NOMO-1 (cell line): ENCODE measurements at regions not wholly inside any gene's neighbourhood (a gene's known extent, or its start where the extent isn't known, plus 50 kb on each side); places are given as distances from the start of the nearest gene placed in this dataset.

ENCODE experiments used
- DNase-seq, 2 experiments: peaks; one replicate each; lab custom pipeline; 2025; ENCODE audit not compliant: unreplicated experiment in 2 of 2; lab: John Stamatoyannopoulos, UW

- no peak for DNase-seq
Measured at GRCh38 chr2:238963161-238963970, 115.5 kb downstream of the TWIST2 start.

DNA sequence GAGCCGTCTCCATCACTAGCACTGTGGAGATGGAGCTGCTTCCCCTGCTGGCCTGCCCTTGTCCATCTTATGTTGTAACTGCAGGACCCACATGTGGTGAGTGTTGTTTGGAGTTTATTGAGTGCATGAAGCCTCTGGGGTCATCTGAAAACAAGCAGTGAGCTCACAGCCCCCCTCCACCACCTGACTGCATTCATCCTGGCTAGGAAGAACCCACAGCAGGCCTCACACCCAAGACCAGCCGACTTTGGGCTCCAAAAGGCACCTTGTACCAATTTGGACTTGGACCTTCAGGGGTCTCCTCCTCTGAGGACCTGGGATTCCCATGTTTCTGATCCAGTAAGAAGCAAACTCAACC is 116.1 kb downstream of the TWIST2 start:
- DNase-seq, result no peak

DNA sequence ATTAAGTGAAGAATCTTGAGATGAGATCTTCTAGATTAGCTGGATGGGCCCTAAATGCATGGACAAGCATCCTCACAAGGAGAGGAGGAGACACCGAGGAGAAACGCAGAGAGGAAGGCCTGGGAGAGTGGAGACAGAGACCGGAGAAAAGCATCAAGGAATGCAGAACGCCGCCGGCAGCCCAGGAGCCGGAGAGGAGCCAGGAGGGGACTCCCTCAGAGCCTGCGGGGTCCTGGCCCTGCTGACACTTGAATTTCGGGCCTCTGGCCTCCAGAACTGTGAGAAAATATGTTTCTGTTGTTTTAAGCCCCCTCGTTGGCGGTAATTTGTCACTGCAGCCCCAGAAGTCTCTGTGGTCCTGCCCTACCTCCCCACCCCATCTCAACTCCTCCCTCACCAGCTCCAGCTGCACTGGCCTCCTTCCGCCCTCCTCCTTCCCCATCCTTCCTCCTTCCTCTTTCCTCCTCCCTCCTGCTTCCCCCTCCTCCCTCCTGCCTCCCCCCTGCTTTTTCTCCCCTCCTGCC is 116.7 kb downstream of the TWIST2 start:
- no peak for DNase-seq

GRCh38 chr2:238965371-238966071 is 117.6 kb downstream of the TWIST2 start:
- DNase-seq, result no peak

- DNase-seq, result no peak
Measured at GRCh38 chr2:238966072-238966937, 118.4 kb downstream of the TWIST2 start.

DNA sequence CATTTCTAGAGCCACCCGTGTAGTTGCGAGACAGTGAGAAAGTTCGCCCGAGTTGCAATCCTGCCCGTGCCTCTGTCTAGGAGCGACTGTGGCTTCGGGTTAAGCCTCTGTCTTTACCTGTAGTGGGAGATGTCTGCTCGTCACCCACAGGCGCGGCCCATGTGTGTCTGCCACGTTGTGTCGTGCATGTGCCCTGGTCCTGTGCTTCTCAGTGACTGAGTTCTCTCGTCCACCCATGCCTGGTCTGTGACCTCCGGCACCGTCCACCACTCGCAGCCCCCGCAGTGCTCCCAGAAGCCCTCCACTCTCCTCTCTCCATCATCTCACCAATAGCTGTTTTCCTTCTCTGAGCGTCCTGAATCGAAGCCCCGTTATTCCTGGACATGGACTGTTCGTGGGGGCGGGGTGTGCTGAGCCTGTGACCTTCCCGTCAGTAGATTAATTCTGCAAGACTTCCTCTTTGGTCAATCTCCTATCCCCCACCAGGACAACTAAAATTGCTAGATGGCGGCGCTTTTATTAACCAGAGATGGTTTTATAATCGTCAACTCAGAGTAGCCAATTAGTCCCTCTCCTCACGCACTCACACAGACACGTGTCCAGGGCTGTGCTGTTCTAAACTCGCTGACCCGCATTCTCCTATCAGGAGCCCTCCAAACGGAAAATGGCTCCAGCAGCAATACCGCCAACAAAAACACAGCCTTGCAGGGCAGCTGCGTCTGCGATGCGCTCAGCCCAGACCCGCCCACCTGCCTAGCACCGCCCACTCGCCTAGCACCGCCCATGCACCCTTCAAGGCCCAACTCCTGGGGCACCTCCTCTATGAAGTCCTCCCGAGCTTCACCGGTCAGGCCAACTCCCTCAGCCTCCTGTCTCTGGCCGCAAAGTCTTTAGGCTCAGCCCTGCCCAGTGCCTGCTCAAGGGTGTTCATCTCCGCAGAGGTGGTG is 119.4 kb downstream of the TWIST2 start:
- no peak for DNase-seq

DNA sequence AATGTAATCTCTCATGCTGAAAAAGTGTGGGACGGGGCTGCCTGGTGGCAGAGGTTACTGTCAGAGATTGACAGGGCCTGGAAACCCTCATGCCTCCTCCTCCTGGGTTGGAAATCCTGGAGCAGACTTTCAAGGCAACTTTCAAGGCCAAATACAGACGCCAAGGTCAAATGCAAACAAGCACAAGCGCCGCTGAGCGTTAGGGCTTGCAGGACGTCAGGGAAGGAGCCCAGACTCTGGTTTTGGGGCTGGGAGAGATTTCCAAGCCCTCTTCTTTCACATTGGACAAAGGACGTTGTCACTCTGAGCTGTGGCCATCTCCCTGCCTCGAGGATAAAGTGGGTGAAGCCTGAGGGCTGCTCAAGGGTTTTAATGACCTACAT is 120.1 kb downstream of the TWIST2 start:
- no peak for DNase-seq

GRCh38 chr2:238968616-238969384 is 120.9 kb downstream of the TWIST2 start:
- DNase-seq, result no peak

GRCh38 chr2:238969857-238970256 is 122.0 kb downstream of the TWIST2 start:
- DNase-seq, result no peak

GRCh38 chr2:238970553-238971081 is 122.7 kb downstream of the TWIST2 start:
- peak; percentile 14 to 26 for DNase-seq

DNA sequence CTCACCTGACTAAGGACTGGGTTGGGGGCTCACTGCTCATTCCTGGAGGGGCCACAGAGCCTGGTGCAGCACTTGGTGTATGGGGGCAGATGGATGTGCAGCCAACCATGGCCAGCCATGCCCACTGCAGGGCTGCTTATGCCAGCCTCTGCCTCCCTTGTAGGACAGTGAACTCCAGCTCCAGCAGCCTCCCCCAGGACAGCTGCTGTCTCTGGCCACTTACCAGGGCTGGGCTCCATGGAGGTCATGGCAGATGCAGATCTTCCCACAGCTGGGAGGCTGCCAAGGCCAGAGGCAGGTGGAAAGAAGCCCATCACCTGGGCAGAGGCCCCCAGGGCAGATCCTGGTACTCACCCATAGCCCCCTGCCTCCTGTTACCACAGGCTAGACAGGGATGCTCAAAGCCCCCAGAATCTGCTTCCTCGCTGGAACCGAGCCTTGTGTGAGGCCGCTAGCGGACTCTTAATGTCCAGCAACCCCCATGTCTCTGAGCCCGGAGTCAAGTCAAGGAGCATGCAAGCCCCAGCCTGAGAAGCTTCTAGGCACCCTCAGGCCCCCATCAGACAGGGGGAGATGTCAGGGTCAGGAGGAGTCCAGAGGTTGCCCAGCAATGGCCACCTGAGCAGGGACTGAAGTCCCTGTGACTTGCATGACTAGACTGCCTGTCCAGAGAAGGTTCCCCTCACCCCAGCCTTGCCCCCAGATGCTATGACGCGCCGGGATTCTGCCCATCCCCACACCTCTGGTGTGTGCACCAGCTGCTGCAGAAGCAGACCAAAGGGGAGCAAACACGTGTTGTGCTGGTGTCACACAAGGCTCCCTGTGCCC is 123.6 kb downstream of the TWIST2 start:
- DNase-seq, result no peak

GRCh38 chr2:238972146-238972445 is 124.2 kb downstream of the TWIST2 start:
- DNase-seq, result no peak

DNA sequence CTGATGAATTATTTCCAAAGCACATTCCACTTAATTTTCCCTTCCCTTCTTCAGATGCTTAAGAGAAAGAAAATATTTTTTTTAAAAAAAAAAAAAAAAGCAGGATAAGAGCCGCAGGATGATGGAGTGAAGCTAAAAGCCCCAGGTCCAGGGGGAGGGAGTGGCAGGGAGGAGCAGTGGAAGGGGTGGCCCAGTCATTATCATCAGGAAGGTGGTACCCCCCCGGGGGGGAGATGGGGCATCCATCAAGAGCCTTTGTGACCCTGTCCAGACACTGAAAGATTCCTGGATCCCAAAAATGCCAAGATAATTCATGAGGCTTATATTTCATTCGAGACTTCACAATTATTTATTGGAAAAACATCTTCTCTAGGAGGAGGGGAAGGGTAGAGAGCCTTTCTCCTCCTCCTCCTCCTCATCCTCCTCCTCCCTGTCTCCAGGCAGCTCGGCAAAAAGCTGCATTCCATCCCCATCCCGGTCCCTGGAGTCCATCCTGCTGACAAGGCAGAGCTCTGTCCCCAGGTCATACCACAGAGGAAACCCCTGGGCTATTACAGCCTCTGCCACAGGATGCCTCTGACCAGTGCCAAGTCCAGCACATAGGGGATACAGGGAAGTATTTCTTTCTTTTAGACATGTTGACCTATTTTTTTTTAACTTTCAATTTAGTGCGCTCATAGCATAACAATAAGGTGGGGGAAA is 125.3 kb downstream of the TWIST2 start:
- no peak for DNase-seq

- DNase-seq, result no peak
Measured at GRCh38 chr2:238974081-238974480, 126.2 kb downstream of the TWIST2 start.

DNA sequence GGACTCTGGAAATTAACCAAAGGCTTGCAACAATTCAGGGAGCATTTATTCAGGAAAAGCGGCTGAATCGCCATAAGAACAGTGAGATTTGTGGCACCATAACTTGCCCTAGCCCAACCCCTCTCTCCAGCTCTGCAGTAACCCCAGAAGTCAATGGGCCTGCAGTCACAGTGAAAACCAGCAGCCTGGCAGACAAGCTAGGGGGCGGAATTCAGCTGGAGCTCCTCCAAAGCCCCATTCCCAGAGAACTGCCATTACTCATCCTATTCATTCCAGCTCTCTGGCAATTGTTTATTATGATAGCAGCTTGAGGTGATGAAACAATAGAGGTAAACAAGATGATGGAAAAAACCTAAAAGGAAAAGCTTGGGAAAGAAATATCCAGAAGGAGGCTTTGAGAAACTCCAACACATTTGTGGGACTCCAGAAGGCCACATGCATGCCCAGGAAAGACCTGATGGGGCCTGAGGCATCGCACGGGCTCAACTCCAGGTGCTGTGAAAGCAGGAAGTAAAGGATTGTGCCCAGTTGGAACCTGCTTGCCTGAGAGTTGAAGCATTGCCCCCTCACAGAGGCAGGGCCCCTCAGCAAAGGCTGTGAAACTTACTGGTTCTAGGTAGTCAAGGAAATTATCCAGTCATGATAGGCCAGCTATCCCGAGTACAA is 126.7 kb downstream of the TWIST2 start:
- no peak for DNase-seq

GRCh38 chr2:238975408-238975807 is 127.5 kb downstream of the TWIST2 start:
- DNase-seq, result no peak

- DNase-seq, result no peak
Measured at GRCh38 chr2:238978497-238978896, 130.6 kb downstream of the TWIST2 start.
